Activated CD4-positive, alpha-beta T cell treated with anti-CD3 and anti-CD28 coated beads, Interleukin-2, amount 50 U/mL, for 4 hours (primary cell): ENCODE measurements at regions not wholly inside any gene's neighbourhood (a gene's known extent, or its start where the extent isn't known, plus 50 kb on each side); places are given as distances from the start of the nearest gene placed in this dataset.
A peak's percentile ranks its signal among the peaks of the same experiment; 100 is the strongest.

Source experiments
- DNase-seq, 2 experiments: peaks; one replicate each; pipeline ENCODE4 v3.0.0-alpha.2; 2020

DNA sequence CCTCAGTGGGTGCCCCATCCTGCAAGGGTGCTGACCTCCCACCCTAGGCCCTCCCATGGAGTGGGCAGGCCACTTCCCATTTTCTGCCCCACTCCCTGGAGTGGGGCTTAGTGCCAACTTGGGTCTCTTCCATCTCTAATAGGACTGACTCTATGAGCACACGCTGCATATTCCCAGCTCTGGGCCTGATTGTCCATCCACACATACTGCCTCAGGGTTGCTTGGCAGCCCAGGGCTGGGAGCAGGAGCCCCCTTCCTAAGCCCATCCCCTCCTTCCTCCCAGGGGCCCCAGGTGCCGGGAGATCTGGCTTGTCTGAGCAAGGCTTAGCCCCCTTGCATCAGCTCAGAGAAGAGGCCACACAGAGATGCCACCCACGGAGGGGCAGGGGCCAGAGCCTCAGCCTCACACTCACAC lies 55.1 kb downstream of the PJA1 start:
- DNase-seq = no peak

DNA sequence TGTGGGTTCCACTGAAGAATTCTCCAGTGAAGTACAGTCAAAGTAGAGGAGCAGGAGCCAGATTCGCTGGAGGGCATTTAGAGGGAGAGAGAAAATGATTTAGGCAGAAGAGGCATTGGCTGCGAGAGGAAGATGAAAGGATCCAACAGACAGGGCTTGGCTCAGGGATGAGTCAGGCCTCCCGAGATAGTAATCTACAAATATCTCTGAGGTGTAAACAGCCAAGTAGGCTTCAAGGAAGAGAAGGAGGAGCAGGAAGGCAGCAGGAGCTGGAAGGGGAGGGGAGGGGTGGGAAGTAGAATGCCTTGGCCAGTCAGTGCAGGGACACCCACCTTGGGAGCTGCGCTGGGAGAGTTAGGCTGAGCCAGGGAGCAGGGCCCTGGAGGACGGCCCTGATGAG lies 55.5 kb downstream of the PJA1 start:
- no peak for DNase-seq

DNA sequence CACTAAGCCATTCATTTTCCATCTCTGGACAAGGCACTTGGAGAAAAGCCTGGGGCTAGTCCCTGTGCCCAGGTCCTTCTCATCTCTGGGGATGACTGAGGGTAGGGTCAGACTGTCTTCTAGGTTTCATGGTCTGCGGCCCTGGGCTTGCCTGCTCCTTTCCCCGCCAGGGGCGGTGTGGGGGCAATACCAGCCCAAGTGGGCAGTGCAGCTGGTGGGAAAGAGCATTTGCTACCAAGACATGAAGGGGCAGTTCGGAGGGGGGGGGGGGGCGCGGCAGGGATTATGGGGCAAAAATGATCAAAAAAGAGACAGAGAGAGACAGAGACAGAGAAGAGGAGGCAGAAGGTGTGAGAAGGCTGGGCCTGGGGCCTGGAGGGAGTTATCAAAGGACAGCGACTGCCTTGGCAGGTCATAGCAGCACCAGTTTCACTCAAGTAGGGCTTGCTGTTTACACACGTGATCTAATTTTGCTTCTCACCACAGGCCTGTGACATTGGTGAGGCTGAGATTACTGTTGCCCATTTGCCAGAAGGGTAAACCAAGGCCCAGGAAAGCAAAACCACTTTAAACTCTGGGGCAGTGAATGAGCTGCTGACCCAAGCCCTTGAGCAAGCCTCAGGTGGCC lies 56.1 kb downstream of the PJA1 start:
- no peak for DNase-seq

DNA sequence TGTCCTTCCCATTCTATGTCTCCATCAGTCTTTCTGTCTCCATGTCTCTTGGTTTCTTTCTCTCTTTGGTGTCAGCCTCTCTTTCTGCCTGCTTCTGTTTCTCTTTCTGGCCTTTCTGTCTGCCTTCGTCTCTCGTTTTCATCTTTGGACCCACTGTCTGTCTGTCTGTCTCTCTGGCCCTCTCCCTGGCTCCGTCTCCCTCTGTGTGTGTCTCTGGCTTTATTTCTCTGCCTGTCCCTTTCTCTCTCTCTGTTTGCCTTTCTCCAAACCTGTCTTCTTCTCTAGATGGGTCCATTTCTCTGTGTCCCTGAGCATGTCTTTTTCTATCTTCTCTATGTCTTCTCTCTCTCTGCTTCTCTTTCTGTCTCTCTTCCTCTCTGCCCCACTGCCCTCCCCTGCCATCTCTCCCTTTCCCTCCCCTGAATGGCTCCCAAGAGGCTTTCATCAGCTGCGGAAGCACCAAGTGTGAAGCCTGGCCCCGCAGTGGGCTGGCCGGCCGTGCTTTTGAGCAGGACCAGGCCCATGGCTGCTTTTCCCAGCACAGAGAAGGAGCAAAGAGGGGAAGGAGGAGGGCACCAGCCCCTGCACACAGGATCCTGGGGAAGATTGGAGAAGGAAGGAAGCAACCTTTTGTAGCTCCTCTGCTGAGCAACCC lies 57.4 kb downstream of the PJA1 start:
- no peak for DNase-seq

DNA sequence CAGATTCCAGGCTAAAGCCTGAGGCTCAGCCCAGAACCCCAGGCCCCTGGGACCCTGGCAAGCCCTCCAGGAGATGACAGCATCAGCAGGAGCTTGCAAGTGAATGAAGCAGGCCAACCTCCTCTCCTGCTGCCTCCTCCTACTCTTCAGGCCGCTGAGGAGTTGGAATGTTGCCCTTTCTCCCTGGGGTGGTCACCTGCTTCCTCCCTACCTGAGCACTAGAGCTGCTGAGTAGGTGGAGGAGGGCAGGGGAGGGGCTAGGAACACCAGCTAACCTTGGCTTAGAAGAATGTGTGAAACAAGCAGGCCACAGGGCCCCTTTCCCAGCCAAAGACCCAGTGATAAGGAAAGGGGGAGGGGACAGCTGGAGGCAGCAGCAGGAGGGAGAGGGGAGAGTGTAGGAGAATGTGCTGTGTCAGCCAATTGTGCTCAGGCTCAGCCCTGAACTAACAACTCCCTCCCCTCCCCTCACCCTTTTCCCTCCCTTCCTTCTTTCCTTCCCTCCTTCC lies 58.0 kb downstream of the PJA1 start:
- no peak for DNase-seq

DNA sequence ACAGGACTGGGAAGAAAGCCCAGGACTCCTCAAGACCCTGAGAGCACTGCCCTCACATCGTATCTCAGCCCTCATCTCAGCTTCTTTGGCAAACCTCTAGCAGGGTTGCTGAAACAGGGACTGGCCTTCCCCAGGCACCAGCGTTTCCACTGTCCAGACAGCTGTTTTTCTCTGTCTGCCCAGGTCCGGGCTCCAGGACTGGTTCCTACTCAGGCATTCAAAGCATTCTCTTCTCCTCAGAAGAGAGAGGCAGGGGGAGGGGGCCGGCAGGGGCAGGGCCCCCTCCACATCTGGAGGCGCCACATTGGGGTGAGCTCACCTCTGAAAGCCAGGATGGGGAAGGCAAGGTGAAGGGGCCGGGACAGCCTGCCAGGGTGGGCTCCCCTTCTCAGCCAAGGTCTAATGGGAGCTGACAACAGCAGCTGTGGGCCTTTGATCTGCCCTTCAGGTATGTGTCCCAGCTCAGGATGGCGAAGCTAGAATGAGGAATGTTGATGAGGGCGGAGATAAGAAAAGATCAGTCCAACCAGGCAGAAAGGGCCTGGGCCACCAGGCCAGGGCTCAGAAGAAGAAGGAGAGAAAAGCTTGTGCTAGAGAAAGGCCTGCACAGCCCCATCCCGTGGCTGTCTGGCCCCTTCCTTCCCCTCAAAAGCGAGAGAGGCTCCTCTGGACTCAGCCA lies 60.4 kb downstream of the PJA1 start:
- DNase-seq = no peak

DNA sequence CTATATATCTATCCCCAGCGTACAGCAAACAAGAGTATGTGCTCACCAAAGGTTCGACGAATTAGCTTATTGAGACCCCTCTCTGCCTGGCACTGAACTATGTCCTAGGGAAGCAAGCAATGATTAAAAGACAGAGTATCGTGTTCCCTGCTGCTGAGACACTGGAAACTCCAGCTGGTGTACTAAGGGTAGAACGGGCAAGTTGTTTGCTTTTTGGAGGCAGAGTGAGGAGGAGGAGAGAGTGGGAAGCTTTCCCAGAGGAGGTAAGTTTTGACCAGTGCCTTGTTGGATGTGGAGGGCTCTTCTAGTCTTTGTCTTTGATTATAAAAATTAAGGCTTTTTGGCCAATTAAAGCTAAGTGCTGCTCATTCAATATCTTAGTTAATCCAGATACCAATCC lies 61.7 kb downstream of the PJA1 start:
- DNase-seq = no peak

DNA sequence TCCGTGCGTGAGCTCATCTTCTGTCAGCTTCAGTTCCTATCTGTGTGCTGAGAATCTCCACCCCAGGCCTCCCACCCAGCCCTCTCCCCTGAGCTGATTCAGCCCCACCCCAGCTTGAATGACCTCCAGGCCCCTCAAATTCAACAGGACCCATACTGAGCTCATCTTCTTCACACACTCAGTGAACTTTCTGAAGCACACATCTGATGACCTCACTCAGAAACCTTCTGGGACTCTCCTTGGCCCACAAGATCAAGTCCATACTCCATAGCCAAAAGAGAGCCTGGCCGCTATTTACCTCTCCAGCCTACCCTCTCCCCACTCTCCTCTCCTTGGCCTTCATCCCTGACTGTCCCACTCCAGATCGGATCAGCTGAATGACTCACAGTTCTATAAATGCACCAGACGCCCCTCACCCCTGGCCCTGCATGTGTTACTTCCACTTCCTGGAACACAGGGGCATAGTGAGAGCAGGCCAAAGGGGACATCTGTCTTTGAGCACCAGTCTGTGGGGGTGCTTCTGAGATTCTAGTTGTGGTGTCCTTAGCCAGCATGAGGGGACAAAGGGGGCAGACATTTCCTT lies 62.5 kb downstream of the PJA1 start:
- DNase-seq = no peak

DNA sequence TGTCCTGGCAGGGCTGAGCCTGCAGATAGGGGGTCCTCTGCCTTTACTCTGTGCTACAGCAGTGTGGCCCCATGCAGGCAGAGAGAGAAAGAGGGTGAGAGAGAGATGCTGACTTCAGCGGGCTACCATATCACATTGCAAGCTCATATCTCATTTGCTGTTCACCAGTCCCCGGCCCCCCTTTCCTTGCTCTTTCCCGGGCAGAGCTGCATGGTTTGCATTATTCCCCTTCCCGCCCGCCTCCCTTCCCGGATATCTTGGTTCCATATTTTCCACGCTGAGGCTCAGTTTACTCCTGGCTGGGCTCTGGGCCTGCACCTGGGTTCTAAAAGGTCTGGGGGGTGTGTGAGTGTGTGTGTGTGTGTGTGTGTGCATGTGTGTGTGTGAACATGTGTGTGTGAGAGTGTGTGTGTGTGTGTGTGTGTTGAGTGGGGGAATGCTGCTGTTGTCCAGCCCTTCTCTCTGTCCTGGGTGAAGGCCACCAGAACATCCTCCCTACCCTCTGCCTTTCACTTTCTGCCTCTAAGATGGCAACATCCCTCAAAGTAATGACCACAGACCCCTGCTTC lies 63.5 kb downstream of the PJA1 start:
- DNase-seq = no peak

DNA sequence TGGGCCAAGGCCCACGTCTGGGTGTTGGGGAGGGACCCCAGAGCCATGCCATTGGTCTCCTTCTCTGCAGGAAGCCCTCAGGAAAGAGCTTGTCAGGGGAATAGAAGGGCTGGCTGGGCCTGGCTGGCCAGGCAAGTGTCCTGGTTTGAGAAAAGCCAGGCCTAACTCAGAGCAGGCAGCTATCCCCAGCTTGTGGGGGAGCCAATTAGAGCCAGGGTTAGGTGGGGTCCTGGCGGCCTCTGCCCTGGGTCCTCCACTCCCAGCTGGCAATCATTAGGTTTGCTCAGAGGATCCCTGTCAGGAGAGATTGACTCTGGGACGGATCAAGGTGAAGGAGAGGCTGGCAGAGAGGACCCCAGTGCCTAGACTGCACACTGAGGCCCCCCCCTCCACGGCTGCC lies 64.8 kb downstream of the PJA1 start:
- no peak for DNase-seq

DNA sequence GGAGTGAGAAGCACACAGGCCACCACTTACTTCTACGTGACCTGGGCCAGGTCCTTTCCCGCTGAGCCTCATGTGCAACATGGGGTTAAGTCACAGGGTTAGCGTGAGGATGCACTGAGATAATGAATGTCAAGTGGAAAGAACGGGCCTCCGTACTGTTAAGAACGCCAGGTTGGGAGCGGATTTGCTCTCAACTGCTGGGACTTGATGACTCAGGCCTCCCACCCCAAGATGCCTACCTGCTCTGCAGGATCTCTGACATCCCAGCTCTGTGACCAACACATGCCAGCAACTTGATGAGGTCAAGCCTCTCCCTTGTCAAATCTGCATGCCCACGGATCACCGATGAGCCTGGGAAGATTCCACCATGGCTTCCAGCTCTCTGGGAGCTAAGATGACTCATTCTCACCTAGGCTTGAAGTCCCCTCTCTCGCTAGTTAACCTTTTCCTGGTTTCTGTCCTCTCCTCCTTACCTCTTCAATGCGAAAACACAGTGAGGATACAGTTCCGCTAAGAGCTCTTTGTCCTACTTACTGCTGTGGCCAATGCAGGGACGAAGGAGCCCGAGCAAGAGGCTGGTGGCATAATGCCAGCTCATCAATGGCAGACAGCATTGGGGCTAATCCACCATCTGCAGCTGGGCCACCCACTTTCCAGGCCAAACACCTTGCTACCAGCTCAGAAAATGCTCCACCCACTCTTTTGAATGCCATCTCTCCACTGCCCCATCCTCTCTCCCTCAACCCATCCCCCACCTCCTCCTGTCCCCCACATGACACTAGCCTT lies 67.6 kb downstream of the PJA1 start:
- DNase-seq = no peak

DNA sequence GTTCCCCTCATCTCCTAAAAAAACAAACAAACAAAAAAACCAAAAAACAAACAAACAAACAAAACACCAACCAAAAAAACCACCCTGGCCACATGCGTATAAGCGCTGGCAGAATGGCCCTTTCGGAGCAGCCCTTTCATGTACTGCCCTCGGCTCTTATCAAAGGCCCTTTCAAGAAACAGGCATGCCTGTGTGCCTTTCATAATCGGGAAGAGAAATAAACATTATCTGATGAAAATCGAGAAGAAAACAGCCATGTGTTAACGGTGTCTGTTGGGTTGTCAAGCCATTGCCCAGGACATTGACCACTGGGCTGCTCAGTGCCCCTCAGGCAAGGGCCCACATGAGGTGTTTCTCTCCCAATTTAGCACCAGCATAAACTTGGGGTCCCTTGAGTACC lies 68.3 kb downstream of the PJA1 start:
- DNase-seq = no peak

DNA sequence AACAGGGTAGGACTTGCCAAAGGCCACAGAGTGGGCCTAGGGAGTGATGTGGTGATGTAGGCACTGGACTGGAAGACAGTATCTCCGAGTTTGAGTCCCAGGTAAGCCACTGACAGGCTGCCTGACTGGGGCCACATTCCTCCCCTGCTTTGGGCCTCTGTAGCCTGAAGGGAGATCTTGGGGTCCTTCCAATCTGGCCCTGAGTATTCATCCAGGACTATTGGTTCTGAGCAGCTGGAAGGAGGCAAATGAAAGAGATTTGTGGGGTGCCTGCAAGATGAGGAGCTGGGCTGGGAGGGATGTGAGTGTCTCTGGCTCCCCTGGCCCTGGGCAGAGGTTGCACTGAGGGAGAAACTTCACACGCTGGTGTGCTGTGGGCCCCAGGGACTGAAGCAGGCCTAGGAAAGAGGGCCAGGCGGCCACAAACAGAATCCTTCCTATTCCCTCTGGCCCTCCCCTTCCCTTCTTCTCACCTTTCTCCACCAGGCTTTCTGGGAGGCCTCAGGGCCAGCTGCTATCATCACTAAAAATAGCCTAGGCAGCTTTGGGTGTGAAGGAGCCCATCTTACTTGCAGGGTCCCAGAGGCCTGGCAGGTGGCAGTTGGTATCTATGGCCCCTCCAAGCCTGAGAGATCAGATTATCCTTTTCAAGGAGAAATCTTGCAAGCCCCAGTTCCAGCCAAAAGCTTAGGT lies 70.1 kb downstream of the PJA1 start:
- no peak for DNase-seq

DNA sequence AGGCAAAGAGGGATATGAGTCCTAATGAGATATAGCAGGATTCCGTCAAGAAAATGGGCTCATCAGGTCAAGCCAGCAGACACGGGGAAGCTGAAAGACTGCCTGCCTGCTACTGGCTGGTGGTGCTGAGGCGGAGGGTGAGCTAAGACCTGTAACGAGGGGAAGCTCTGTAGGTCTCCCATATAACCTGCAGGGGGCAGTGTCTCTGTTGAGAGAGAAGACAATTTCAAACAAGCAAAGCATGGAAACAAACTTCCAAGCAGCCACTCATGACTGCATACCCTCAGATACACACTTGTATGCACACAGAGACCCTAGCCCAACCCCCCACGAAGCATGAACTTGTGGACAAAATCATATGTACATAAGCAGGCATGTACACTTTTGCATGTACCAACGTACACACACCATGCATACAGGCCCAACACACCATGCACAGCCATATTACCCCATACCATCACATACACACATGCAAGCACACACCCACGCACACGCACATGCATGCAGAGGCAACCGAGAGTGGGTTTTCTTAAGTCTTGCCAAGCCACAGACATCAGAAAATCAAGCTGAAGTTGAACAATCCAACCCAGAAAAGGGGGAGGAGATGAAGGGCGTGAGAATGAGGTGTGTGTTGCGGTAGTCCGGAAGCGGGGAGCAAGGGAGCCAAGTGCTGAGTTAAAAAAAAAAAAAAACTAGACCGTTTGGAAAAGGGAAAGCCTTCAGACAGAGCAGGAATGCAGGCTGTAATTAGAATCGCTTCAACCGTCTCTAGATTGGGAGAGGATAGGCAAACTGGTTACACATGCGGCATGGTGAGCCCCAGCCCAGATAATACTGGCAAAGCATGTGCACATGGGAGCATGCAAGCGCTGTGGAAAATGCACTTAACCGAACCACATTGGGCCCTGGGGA lies 71.0 kb downstream of the PJA1 start:
- peak in 1 of 2 experiments; percentile 2 for DNase-seq

DNA sequence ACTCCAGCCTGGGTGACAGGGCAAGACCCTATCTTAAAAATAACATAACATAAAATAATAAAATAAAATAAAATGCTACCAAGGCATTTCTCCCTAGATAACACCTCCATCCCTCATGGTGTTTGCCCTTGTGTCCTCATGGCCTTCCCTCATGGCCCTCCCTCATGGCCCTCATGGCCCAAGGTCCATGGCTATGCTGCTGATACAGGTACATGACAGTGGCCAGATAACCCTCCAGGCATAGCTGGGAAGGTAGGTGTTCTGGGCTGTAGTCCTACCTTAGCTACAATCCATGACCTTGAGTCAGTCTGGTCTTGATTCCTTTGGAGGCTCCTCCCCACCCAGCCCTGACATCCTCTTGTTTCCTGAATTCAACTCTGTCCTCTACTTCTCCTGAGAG lies 75.2 kb downstream of the PJA1 start:
- no peak for DNase-seq

DNA sequence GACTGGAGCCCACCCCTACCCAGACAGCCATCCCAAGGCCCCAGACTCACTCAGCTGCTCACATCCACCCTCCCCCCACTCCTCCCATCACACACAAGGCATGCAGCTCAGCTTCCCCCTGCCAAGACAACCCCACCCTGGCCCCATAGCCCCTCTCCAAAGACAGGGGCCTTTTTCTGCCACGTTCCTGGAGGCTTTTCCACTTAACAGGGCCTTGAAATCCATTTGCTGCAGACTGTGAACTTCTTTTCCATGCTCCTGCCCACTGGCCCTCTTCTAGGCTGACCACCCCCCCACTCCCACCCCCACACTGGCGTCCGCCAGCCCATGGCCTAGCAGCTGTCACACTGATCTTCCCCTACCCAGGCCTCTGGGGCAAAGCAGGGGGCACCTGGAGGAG lies 76.0 kb downstream of the PJA1 start:
- no peak for DNase-seq

DNA sequence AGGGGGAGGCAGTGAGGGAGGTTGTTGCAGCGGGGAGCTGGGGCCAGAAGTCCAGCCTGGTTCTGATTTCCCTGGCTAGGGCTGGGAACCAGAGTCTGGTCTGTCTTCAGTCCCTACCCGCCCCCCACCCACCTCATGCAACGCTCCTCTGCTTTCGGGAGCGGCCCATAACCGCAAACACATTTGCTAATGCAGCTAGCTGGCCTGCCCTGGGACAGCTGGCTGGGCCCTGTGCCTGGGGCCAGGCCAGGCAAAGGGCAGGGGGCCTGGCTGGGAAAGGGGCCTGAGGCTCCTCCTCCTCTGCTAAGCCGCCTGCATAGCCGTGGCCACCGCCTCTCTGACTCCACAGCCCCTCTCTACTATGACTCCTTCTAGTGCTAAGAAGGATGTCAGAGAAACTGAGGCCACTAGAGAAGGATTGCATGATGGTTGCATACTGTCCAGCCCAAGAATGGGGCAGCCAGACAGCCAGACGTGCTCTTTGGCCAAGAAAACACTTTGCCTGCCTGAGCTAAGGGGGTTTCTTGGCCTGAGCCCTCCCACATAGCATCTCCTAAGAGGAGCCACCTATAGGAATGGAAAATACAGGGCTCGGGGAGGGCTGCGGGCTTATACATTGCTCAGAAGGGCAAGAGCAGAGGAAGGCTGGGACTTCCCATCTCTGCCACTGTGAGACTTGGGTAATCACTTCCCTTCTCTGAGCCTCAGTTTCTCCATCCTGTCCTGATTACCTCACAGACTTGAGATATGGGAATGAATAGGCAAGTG lies 76.9 kb downstream of the PJA1 start:
- DNase-seq = no peak

DNA sequence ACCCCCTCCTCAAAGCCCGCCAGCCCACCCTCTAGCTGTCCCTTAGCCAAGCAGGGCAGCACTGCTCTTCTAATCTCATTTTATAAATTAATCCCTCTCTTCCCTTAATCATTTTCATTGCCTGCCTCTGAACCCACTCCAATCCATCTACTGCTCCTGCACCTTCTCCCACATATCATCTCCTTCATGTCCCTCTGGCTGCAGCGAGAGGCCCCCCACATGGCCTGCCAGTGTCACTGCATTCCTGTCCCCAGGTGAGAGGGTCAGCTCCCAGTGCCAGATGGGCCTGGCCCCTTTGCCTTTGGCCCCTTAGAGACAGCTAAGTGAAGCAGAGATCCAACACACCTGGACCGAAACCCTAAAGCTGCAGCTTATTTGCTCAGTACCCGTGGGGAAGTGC lies 79.4 kb downstream of the PJA1 start:
- no peak for DNase-seq

DNA sequence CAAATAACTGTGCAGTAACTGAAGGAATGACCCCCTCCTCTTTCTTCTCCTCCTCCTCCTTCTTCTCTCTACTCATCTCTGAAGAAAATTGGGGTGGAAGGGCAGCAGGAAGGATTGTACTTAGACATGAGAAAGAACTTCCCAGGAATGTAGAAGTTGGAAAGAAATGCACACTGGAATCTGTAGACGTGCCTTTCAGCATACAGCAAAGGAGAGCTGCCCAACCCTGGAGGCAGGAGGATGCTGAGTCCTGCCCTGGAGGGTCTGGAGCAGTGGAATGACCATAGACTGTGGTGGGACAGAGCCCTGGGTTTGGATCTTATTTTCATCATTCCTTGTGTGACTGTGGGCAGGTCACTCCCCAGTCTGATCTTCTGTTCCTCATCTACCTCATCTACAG lies 80.1 kb downstream of the PJA1 start:
- no peak for DNase-seq

DNA sequence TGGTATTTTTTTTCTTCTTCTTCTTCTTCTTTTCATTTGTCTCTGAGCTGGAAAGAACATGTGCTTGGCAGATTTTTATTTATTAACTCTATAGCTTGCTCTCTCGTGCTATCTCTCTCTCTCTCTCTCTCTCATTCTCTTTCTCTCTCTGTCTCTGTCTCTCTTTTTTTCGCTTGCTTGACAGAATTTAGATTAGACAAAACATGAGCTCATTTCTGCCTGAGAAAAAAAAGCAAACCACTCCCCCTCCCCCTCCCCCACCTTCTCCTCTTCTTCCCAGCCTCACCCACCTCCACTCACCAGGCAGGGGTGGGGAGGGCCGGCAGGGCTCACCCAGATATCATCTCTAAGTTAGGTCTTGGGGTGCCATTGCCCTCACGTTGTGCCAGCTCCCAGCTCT lies 81.5 kb downstream of the PJA1 start:
- DNase-seq = no peak
